ENCODE measurements at regions not wholly inside any gene's neighbourhood (a gene's known extent, or its start where the extent isn't known, plus 50 kb on each side); places are given as distances from the start of the nearest gene placed in this dataset.

GRCh38 chr3:118348169-118348557 is 686.5 kb downstream of the IGSF11 start (continued):
- TF ChIP-seq USF2 (IDR thresholded peaks at IDR 0.05; ENCODE audit: low read length), result no peak
- TF ChIP-seq EGR1 (IDR thresholded peaks at IDR 0.05; ENCODE audit: borderline replicate concordance, low read depth, low read length), result no peak
- no peak for TF ChIP-seq SP2 (IDR thresholded peaks at IDR 0.05; ENCODE audit: low read length)
- TF ChIP-seq SUZ12 (IDR thresholded peaks at IDR 0.05; ENCODE audit: low read length), result no peak
- no peak for TF ChIP-seq NRF1 (IDR thresholded peaks at IDR 0.05; ENCODE audit: low read depth, low read length)
- no peak for TF ChIP-seq JUN (IDR thresholded peaks at IDR 0.05; ENCODE audit: low read depth, low read length)
